ENCODE measurements at regions not wholly inside any gene's neighbourhood (a gene's known extent, or its start where the extent isn't known, plus 50 kb on each side); places are given as distances from the start of the nearest gene placed in this dataset.

GRCh38 chr1:104196136-104196535, 446.4 kb downstream of the AMY1C start:
- TF ChIP-seq EZH2 (IDR thresholded peaks at IDR 0.05; ENCODE audit: borderline replicate concordance, low read depth, low read length, poor library complexity, severe bottlenecking) (no peak), CTCF (conservative IDR thresholded peaks at IDR 0.05; ENCODE audit: low read depth, low read length) (no peak)

All from A673 (cell line).